SJCRH30 (cell line): ENCODE measurements at regions not wholly inside any gene's neighbourhood (a gene's known extent, or its start where the extent isn't known, plus 50 kb on each side); places are given as distances from the start of the nearest gene placed in this dataset.
A peak's percentile ranks its signal among the peaks of the same experiment; 100 is the strongest.

Experiments
- DNase-seq, 2 experiments: peaks; one replicate each; pipeline ENCODE4 v3.0.0-alpha.2; 2015 to 2020
- H3K27ac ChIP-seq: fragments of 250-450 bp; sonication (Bioruptor Pico); 2 replicates; pipeline ENCODE4 v1.5.1; 2020; ENCODE audit warnings: mild to moderate bottlenecking, moderate library complexity
- H3K27me3 ChIP-seq: fragments of 250-450 bp; sonication (Bioruptor Pico); 2 replicates; pipeline ENCODE4 v1.5.1; 2020; ENCODE audit warnings: mild to moderate bottlenecking, moderate library complexity
- H3K36me3 ChIP-seq: fragments of 250-450 bp; sonication (Bioruptor Pico); 2 replicates; pipeline ENCODE4 v1.5.1; 2020; ENCODE audit warnings: mild to moderate bottlenecking, moderate library complexity
- H3K4me1 ChIP-seq: fragments of 250-450 bp; sonication (Bioruptor Pico); 2 replicates; pipeline ENCODE4 v1.5.1; 2020; ENCODE audit warnings: mild to moderate bottlenecking, moderate library complexity
- H3K4me3 ChIP-seq: fragments of 250-450 bp; sonication (Bioruptor Pico); 2 replicates; pipeline ENCODE4 v1.5.1; 2020; ENCODE audit warnings: mild to moderate bottlenecking, moderate library complexity
- H3K9me3 ChIP-seq: fragments of 250-450 bp; sonication (Bioruptor Pico); replicated peaks from 2 replicates; pipeline ENCODE4 v1.5.1; 2020; ENCODE audit warnings: mild to moderate bottlenecking, moderate library complexity

DNA sequence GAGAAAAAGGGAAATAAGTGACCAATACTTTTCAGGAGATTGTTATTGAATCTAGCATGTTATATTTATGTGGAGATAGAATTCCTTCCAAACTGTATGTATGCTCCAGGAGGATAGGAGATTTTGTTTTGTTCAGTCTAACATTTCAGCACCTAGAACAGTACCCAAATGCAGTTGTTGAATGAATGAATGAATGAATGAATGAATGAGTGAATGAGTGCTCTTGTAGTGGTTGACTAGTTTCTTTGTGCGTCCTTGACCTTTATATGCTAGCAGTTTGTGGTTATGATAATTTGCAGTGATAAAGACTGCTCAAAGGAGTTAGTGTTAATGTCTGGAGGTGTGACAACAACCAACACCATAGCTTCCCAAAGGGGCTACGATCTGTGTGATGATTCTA, 663.5 kb upstream of the GOT2 start:
- H3K9me3 ChIP-seq: no peaks in the 10 kb centered on the region
- H3K27ac ChIP-seq: no peak overlapping the region
- no peaks in the 10 kb centered on the region for H3K4me1 ChIP-seq
- no peak overlapping the region for H3K4me3 ChIP-seq
- H3K36me3 ChIP-seq: no peaks in the 10 kb centered on the region
- no peak for DNase-seq
- no peaks in the 10 kb centered on the region for H3K27me3 ChIP-seq

GRCh38 chr16:59394526-59394925, 660.4 kb upstream of the GOT2 start:
- H3K9me3 ChIP-seq: no peaks in the 10 kb centered on the region

DNA sequence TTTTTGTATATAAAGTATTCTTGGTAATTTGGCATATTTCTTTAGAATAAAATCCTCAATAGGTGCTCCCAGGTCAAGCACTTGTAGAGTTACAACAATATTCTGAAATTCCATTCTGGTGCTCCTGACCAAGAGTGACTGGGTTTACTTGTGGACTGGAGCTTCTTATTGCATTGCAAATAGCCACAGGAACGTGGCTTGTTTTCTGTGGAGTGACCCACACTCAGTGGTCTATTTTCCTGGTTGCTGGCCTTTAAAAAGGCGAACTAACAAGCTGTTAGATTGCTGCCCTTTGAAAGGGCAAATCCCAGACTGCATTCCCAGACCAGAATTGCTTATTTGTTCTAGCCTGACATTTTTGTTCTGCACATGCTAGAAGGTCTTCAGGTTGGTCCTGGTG, 658.8 kb upstream of the GOT2 start:
- Histone ChIP-seq H3K27me3 (no peaks in the 10 kb centered on the region), H3K4me1 (no peaks in the 10 kb centered on the region; the same call in 1 of the 2 replicates), H3K27ac (no peak overlapping the region), H3K9me3 (no peaks in the 10 kb centered on the region), H3K36me3 (no peaks in the 10 kb centered on the region), H3K4me3 (no peak overlapping the region)
- DNase-seq: no peak

More at GRCh38 chr16:59394526-59394925, 660.4 kb upstream of the GOT2 start:
- H3K4me3 ChIP-seq: no peak overlapping the region
- no peaks in the 10 kb centered on the region for H3K27me3 ChIP-seq
- no peaks in the 10 kb centered on the region; the same call in 1 of the 2 replicates for H3K4me1 ChIP-seq
- no peak overlapping the region for H3K27ac ChIP-seq
- DNase-seq: no peak
- no peaks in the 10 kb centered on the region for H3K36me3 ChIP-seq

- Histone ChIP-seq H3K9me3 (no peaks in the 10 kb centered on the region), H3K36me3 (no peaks in the 10 kb centered on the region)
- no peak for DNase-seq
These were observed 657.7 kb upstream of the GOT2 start for GRCh38 chr16:59391617-59392364.

DNA sequence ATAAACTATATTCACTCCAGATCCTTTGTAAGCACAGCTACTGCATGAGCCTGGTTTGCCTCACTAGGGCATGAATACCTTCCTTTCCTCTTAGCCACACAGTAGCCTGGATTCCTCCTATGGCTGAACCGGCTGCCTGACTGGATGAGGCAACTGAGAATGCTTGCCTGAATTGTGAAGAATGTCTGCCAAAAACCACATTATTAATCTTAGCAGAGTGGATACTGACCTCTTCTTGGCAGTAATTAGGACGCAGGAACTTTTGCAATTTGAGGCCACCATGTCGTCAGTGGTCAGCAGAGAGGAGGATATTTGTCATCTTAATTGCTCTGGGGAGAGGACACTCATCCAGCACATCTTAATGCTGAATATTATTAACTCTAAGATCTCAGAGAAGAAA, 651.8 kb upstream of the GOT2 start:
- no peaks in the 10 kb centered on the region for H3K27me3 ChIP-seq
- peak; percentile 71 to 74 for DNase-seq
- H3K27ac ChIP-seq: peak overlapping the region; percentile 43; the same call in 1 of the 2 replicates
- no peaks in the 10 kb centered on the region for H3K9me3 ChIP-seq
- peaks cover 30% of the 10 kb centered on the region for H3K4me1 ChIP-seq
- no peak overlapping the region for H3K4me3 ChIP-seq
- H3K36me3 ChIP-seq: no peaks in the 10 kb centered on the region

More at GRCh38 chr16:59391617-59392364, 657.7 kb upstream of the GOT2 start:
- no peak overlapping the region for H3K4me3 ChIP-seq
- no peak overlapping the region for H3K27ac ChIP-seq
- peaks cover 10% of the 10 kb centered on the region for H3K4me1 ChIP-seq
- no peaks in the 10 kb centered on the region for H3K27me3 ChIP-seq

DNA sequence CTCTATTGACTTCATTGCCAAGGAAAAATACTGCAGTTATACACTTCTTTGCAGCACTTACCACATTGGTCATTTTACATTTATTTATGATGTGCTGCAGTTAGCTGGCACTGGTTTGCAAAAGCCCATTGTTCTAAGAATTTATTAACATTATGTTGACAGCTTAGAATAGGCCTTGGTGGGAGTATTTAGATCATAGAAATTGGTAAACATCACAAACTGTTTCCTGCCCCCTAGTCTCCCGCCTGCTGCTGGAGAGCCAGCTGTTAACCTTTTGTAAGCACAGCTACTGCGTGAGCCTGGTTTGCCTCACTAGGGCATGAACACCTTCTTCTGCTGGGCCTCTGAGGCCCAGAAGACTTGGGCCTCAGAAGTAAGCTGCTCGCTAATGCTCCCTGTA, 651.4 kb upstream of the GOT2 start:
- H3K4me1 ChIP-seq: peaks cover 30% of the 10 kb centered on the region
- peak; percentile 45 to 50 for DNase-seq
- no peaks in the 10 kb centered on the region for H3K9me3 ChIP-seq
- H3K36me3 ChIP-seq: no peaks in the 10 kb centered on the region
- no peaks in the 10 kb centered on the region for H3K27me3 ChIP-seq
- H3K27ac ChIP-seq: peak overlapping the region; percentile 43; the same call in 1 of the 2 replicates
- H3K4me3 ChIP-seq: no peak overlapping the region

DNA sequence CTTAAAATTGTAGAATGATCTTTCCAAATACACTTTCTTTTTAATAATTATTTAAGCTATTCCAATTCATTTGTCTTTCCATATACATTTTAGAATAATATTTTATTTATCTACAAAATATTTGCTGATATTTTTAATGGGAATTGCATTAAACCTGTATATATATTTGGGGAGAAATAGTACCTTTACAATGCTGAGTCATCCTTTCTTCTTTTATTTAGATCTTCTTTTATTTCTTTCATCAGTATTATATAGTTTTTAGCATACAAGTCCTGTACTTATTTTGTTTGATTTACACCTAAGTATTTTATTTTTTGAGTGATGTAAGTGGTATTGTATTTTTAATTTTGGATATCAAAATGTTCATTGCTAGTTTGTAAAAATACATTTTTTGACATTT, 639.5 kb upstream of the GOT2 start:
- no peaks in the 10 kb centered on the region for H3K27me3 ChIP-seq

DNA sequence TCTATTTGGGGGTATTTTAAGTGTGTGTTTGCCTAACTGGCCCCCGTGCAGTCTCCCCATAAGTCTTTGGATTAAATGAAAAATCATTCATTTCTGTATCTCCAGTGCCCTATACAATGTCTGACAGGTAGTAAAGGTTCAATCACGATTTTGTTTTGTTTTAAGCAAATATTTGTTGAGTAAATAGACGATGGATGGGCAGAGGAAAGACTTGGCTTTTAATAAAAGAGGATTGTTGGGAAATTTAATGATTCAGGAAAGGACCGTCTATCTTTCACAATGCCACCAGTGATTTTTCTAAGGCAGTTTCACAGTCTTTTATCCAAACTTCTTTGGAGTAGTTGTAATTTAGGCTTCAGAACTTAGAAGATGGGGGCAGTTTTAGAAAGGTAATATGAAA, 636.6 kb upstream of the GOT2 start:
- no peaks in the 10 kb centered on the region for H3K27me3 ChIP-seq
- H3K9me3 ChIP-seq: no peaks in the 10 kb centered on the region; the same call in 1 of the 2 replicates
- H3K27ac ChIP-seq: no peak overlapping the region
- no peaks in the 10 kb centered on the region for H3K36me3 ChIP-seq
- DNase-seq: no peak
- no peak overlapping the region for H3K4me3 ChIP-seq
- no peaks in the 10 kb centered on the region for H3K4me1 ChIP-seq

More for the DNA sequence above, 639.5 kb upstream of the GOT2 start:
- no peak overlapping the region for H3K27ac ChIP-seq
- no peak overlapping the region for H3K4me3 ChIP-seq
- DNase-seq: no peak
- no peaks in the 10 kb centered on the region for H3K36me3 ChIP-seq
- H3K4me1 ChIP-seq: no peaks in the 10 kb centered on the region
- H3K9me3 ChIP-seq: no peaks in the 10 kb centered on the region; the same call in 1 of the 2 replicates

DNA sequence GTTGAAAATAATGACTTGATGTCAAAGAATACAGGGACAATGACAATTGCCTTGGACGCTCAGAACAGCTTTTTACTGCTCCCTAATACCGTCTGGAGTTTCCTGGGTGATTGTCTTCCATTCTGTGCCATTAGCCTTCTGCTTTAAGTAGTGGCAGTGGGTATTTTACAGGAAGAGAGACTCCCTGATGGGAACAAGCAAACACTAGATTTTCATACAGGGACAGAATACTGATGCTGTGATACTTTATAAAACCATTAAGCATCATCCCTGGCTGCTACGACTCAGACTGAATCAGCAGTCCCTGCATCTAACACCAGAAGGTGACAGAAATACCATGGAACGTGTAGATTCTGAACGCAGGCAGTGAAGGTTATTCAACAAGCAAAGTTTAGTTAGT, 635.4 kb upstream of the GOT2 start:
- H3K36me3 ChIP-seq: no peaks in the 10 kb centered on the region
- no peaks in the 10 kb centered on the region; the same call in 1 of the 2 replicates for H3K9me3 ChIP-seq
- H3K27ac ChIP-seq: no peak overlapping the region
- no peaks in the 10 kb centered on the region for H3K4me1 ChIP-seq
- no peaks in the 10 kb centered on the region for H3K27me3 ChIP-seq
- H3K4me3 ChIP-seq: no peak overlapping the region
- no peak for DNase-seq

DNA sequence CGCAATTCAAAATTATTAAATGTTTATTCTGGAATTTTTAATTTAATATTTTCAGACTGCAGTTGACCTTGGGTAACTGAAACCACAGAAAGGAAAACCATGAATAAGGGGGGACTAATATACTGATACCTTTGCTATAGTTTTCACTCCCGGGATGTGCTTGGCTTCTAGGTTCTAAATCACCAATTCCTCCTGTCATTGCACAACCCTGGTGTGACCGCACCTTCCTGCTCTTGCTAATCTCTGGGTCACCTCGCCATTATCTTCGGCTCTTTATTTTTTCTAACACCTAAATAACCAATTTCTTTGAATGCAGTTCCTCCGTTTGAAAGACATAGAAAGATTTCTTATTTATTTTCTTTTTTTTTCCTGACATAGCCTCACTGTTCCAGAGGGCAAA, 634.5 kb upstream of the GOT2 start:
- no peaks in the 10 kb centered on the region for H3K27me3 ChIP-seq

GRCh38 chr16:59356709-59357108, 622.6 kb upstream of the GOT2 start:
- no peaks in the 10 kb centered on the region for H3K9me3 ChIP-seq
- H3K27me3 ChIP-seq: no peaks in the 10 kb centered on the region
- H3K4me1 ChIP-seq: 0 out of 2 replicates have a peak, but pooled peaks cover 6% of the 10 kb centered on the region
- no peak overlapping the region for H3K27ac ChIP-seq
- no peak overlapping the region for H3K4me3 ChIP-seq
- no peaks in the 10 kb centered on the region for H3K36me3 ChIP-seq
- DNase-seq: peak in 1 of 2 experiments; percentile 37

More for the DNA sequence above, 634.5 kb upstream of the GOT2 start:
- H3K4me1 ChIP-seq: no peaks in the 10 kb centered on the region
- H3K9me3 ChIP-seq: no peaks in the 10 kb centered on the region; the same call in 1 of the 2 replicates
- H3K4me3 ChIP-seq: no peak overlapping the region
- H3K27ac ChIP-seq: no peak overlapping the region
- H3K36me3 ChIP-seq: no peaks in the 10 kb centered on the region
- no peak for DNase-seq

- no peaks in the 10 kb centered on the region for H3K36me3 ChIP-seq
- DNase-seq: no peak
- H3K9me3 ChIP-seq: no peaks in the 10 kb centered on the region
- H3K4me3 ChIP-seq: no peak overlapping the region
- no peaks in the 10 kb centered on the region for H3K27me3 ChIP-seq
- H3K4me1 ChIP-seq: 0 out of 2 replicates have a peak, but pooled peaks cover 6% of the 10 kb centered on the region
- H3K27ac ChIP-seq: no peak overlapping the region
These were observed 622.0 kb upstream of the GOT2 start for GRCh38 chr16:59356144-59356543.

- no peak overlapping the region for H3K27ac ChIP-seq
- 0 out of 2 replicates have a peak, but pooled peaks cover 6% of the 10 kb centered on the region for H3K4me1 ChIP-seq
- H3K36me3 ChIP-seq: no peaks in the 10 kb centered on the region
- no peak overlapping the region for H3K4me3 ChIP-seq
- no peaks in the 10 kb centered on the region for H3K27me3 ChIP-seq
- no peak for DNase-seq
- H3K9me3 ChIP-seq: no peaks in the 10 kb centered on the region
These were observed 621.6 kb upstream of the GOT2 start for GRCh38 chr16:59355704-59356103.

- Histone ChIP-seq H3K27ac (no peak overlapping the region), H3K4me3 (no peak overlapping the region), H3K4me1 (peaks cover 6% of the 10 kb centered on the region; the same call in 1 of the 2 replicates), H3K27me3 (no peaks in the 10 kb centered on the region), H3K36me3 (no peaks in the 10 kb centered on the region), H3K9me3 (no peaks in the 10 kb centered on the region)
- DNase-seq: no peak
These were observed 617.3 kb upstream of the GOT2 start for GRCh38 chr16:59351305-59351903.

GRCh38 chr16:59350670-59351069, 616.6 kb upstream of the GOT2 start:
- Histone ChIP-seq H3K36me3 (no peaks in the 10 kb centered on the region), H3K4me3 (no peak overlapping the region), H3K27me3 (no peaks in the 10 kb centered on the region), H3K27ac (no peak overlapping the region), H3K9me3 (no peaks in the 10 kb centered on the region), H3K4me1 (peaks cover 6% of the 10 kb centered on the region; the same call in 1 of the 2 replicates)
- DNase-seq: no peak
